ENCODE measurements at regions not wholly inside any gene's neighbourhood (a gene's known extent, or its start where the extent isn't known, plus 50 kb on each side); places are given as distances from the start of the nearest gene placed in this dataset.
"Not testable (repeated sequence)": the region's sequence is repeated elsewhere in the genome, so short reads cannot be mapped to it uniquely, and the experiment has no call there.

- H3K27me3 Mint-ChIP-seq (ENCODE audit: insufficient read depth); H3K27ac Mint-ChIP-seq; H3K4me3 Mint-ChIP-seq; H3K36me3 Mint-ChIP-seq (ENCODE audit: low read depth); H3K4me1 Mint-ChIP-seq (ENCODE audit: low read depth); intact Hi-C loops (cut with micrococcal nuclease); DNase-seq (ENCODE audit: low spot score): not testable (repeated sequence)
- H3K9me3 Mint-ChIP-seq = peaks cover 43% of the 10 kb centered on the region
Measured at GRCh38 chr22:10710923-10711322, 4817.1 kb upstream of the OR11H1 start.

- H3K27me3 Mint-ChIP-seq (ENCODE audit: insufficient read depth); H3K4me1 Mint-ChIP-seq (ENCODE audit: low read depth); H3K4me3 Mint-ChIP-seq; H3K27ac Mint-ChIP-seq; intact Hi-C loops (cut with micrococcal nuclease); DNase-seq (ENCODE audit: low spot score): not testable (repeated sequence)
- peaks cover 12% of the 10 kb centered on the region for H3K36me3 Mint-ChIP-seq (ENCODE audit: low read depth)
- peaks cover 97% of the 10 kb centered on the region for H3K9me3 Mint-ChIP-seq
Measured at GRCh38 chr22:10722804-10723203, 4805.2 kb upstream of the OR11H1 start.

- H3K27me3 Mint-ChIP-seq (ENCODE audit: insufficient read depth); intact Hi-C loops (cut with micrococcal nuclease): not testable (repeated sequence)
- H3K9me3 Mint-ChIP-seq = peaks cover 97% of the 10 kb centered on the region
Measured at GRCh38 chr22:10723966-10724365, 4804.0 kb upstream of the OR11H1 start.

GRCh38 chr22:10727393-10727792, 4800.6 kb upstream of the OR11H1 start:
- no peak for DNase-seq (ENCODE audit: low spot score)
- Mint-ChIP-seq H3K27ac (no peak overlapping the region), H3K9me3 (peaks cover 89% of the 10 kb centered on the region), H3K36me3 (ENCODE audit: low read depth) (peaks cover 15% of the 10 kb centered on the region), H3K27me3 (ENCODE audit: insufficient read depth) (no peaks in the 10 kb centered on the region), H3K4me3 (no peak overlapping the region), H3K4me1 (ENCODE audit: low read depth) (no peaks in the 10 kb centered on the region)
- intact Hi-C loops (cut with micrococcal nuclease) = no loop called here

More at GRCh38 chr22:10723966-10724365, 4804.0 kb upstream of the OR11H1 start:
- not testable (repeated sequence) for H3K27ac Mint-ChIP-seq; DNase-seq (ENCODE audit: low spot score); H3K4me3 Mint-ChIP-seq; H3K4me1 Mint-ChIP-seq (ENCODE audit: low read depth)
- peaks cover 15% of the 10 kb centered on the region for H3K36me3 Mint-ChIP-seq (ENCODE audit: low read depth)

- peaks cover 72% of the 10 kb centered on the region for H3K9me3 Mint-ChIP-seq
- intact Hi-C loops (cut with micrococcal nuclease); DNase-seq (ENCODE audit: low spot score); H3K4me1 Mint-ChIP-seq (ENCODE audit: low read depth); H3K4me3 Mint-ChIP-seq; H3K27ac Mint-ChIP-seq; H3K27me3 Mint-ChIP-seq (ENCODE audit: insufficient read depth): not testable (repeated sequence)
- peaks cover 11% of the 10 kb centered on the region for H3K36me3 Mint-ChIP-seq (ENCODE audit: low read depth)
Measured at GRCh38 chr22:10729979-10730378, 4798.0 kb upstream of the OR11H1 start.

GRCh38 chr22:10730706-10731105, 4797.3 kb upstream of the OR11H1 start:
- not testable (repeated sequence) for H3K4me1 Mint-ChIP-seq (ENCODE audit: low read depth)
- peaks cover 71% of the 10 kb centered on the region for H3K9me3 Mint-ChIP-seq

GRCh38 chr22:10731246-10731974, 4796.6 kb upstream of the OR11H1 start:
- Mint-ChIP-seq H3K36me3 (ENCODE audit: low read depth) (peaks cover 11% of the 10 kb centered on the region), H3K9me3 (peaks cover 66% of the 10 kb centered on the region)
- H3K27me3 Mint-ChIP-seq (ENCODE audit: insufficient read depth); DNase-seq (ENCODE audit: low spot score); H3K4me1 Mint-ChIP-seq (ENCODE audit: low read depth); H3K27ac Mint-ChIP-seq; intact Hi-C loops (cut with micrococcal nuclease); H3K4me3 Mint-ChIP-seq: not testable (repeated sequence)

More at GRCh38 chr22:10730706-10731105, 4797.3 kb upstream of the OR11H1 start:
- H3K27ac Mint-ChIP-seq; intact Hi-C loops (cut with micrococcal nuclease); DNase-seq (ENCODE audit: low spot score); H3K27me3 Mint-ChIP-seq (ENCODE audit: insufficient read depth); H3K4me3 Mint-ChIP-seq: not testable (repeated sequence)
- H3K36me3 Mint-ChIP-seq (ENCODE audit: low read depth) = peaks cover 11% of the 10 kb centered on the region

GRCh38 chr22:10735075-10735474, 4792.9 kb upstream of the OR11H1 start:
- intact Hi-C loops (cut with micrococcal nuclease); H3K4me1 Mint-ChIP-seq (ENCODE audit: low read depth); H3K4me3 Mint-ChIP-seq; DNase-seq (ENCODE audit: low spot score); H3K27ac Mint-ChIP-seq; H3K27me3 Mint-ChIP-seq (ENCODE audit: insufficient read depth); H3K36me3 Mint-ChIP-seq (ENCODE audit: low read depth): not testable (repeated sequence)
- peaks cover 64% of the 10 kb centered on the region for H3K9me3 Mint-ChIP-seq

GRCh38 chr22:10736879-10737278, 4791.1 kb upstream of the OR11H1 start:
- H3K27me3 Mint-ChIP-seq (ENCODE audit: insufficient read depth); DNase-seq (ENCODE audit: low spot score); intact Hi-C loops (cut with micrococcal nuclease); H3K4me1 Mint-ChIP-seq (ENCODE audit: low read depth); H3K36me3 Mint-ChIP-seq (ENCODE audit: low read depth); H3K27ac Mint-ChIP-seq; H3K4me3 Mint-ChIP-seq: not testable (repeated sequence)
- peaks cover 65% of the 10 kb centered on the region for H3K9me3 Mint-ChIP-seq

- H3K27ac Mint-ChIP-seq; H3K36me3 Mint-ChIP-seq (ENCODE audit: low read depth); intact Hi-C loops (cut with micrococcal nuclease); H3K4me1 Mint-ChIP-seq (ENCODE audit: low read depth); DNase-seq (ENCODE audit: low spot score); H3K4me3 Mint-ChIP-seq; H3K27me3 Mint-ChIP-seq (ENCODE audit: insufficient read depth): not testable (repeated sequence)
- peaks cover 63% of the 10 kb centered on the region for H3K9me3 Mint-ChIP-seq
Measured at GRCh38 chr22:10737931-10738330, 4790.1 kb upstream of the OR11H1 start.

- no peak for DNase-seq (ENCODE audit: low spot score)
- Mint-ChIP-seq H3K27ac (no peak overlapping the region), H3K27me3 (ENCODE audit: insufficient read depth) (no peaks in the 10 kb centered on the region), H3K36me3 (ENCODE audit: low read depth) (no peaks in the 10 kb centered on the region), H3K4me1 (ENCODE audit: low read depth) (no peaks in the 10 kb centered on the region), H3K4me3 (no peak overlapping the region), H3K9me3 (peaks cover 71% of the 10 kb centered on the region)
- intact Hi-C loops (cut with micrococcal nuclease) = no loop called here
Measured at GRCh38 chr22:10741210-10741609, 4786.8 kb upstream of the OR11H1 start.

GRCh38 chr22:10741776-10742630, 4786.0 kb upstream of the OR11H1 start:
- H3K4me1 Mint-ChIP-seq (ENCODE audit: low read depth); DNase-seq (ENCODE audit: low spot score); intact Hi-C loops (cut with micrococcal nuclease); H3K4me3 Mint-ChIP-seq; H3K27ac Mint-ChIP-seq; H3K27me3 Mint-ChIP-seq (ENCODE audit: insufficient read depth); H3K36me3 Mint-ChIP-seq (ENCODE audit: low read depth): not testable (repeated sequence)
- H3K9me3 Mint-ChIP-seq = peaks cover 71% of the 10 kb centered on the region

GRCh38 chr22:10746382-10746781, 4781.6 kb upstream of the OR11H1 start:
- H3K4me1 Mint-ChIP-seq (ENCODE audit: low read depth); DNase-seq (ENCODE audit: low spot score); H3K36me3 Mint-ChIP-seq (ENCODE audit: low read depth); H3K27me3 Mint-ChIP-seq (ENCODE audit: insufficient read depth); H3K4me3 Mint-ChIP-seq; H3K27ac Mint-ChIP-seq; intact Hi-C loops (cut with micrococcal nuclease): not testable (repeated sequence)
- peaks cover 66% of the 10 kb centered on the region for H3K9me3 Mint-ChIP-seq

Data from activated T-helper 1 cell treated with anti-CD3 and anti-CD28 coated beads, Interleukin-12 subunit alpha, Interleukin-12 subunit beta, Interleukin-2, Interleukin-4 antibody, amounts not matched to agents 30 ng/mL and 10 ng/mL and 1 ng/mL, durations not matched to agents 14 hours and 24 hours and 36 hours (primary cell).